ENCODE measurements at regions not wholly inside any gene's neighbourhood (a gene's known extent, or its start where the extent isn't known, plus 50 kb on each side); places are given as distances from the start of the nearest gene placed in this dataset.

DNA sequence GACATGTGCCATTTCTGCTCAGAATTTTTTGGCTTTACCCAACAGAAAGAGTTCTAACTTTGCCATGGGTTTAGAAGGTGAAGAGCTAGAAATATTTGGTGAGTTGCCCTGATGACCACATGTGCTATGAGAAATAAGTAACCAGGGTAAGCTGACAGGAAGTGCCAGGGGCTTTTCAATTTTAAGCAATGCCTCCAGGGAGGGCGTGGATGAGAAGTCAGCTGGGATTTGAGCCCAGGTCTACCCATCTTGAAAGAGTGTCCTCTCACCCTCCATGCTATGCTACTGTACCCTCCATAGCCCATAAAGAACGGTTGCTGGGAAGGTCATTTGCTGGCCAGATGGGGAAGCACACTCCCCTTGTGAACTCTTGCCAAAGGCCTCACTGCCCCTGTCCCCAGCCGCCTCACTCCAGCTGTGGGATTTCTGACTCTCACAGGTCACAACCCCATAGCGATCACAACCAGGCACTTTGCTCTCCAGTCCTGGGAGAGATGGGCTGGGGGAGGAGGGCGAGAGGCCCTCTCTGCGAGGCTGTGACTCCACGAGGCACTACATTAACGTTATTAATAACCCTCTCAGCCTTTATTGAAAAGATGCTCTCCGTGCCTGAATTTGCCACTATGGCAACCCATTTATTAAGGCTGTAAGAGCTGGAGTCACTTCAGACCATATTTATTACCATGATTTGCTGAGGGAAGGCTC is 291.1 kb downstream of the DHX35 start:
- no peak overlapping the region for H2AFZ ChIP-seq
- H3K4me1 ChIP-seq (replicated peaks; ENCODE audit: insufficient read depth) = no peaks in the 10 kb centered on the region
- CTCF ChIA-PET = no interaction called here
- TF ChIP-seq EZH2 (IDR thresholded peaks at IDR 0.05; ENCODE audit: low read depth) = no peak
- H3K79me2 ChIP-seq (ENCODE audit: low read depth) = no peaks in the 10 kb centered on the region
- BruUV-seq (replicated peaks) = no TSS peak
- DNase-seq = no peak
- H4K20me1 ChIP-seq (ENCODE audit: insufficient read depth) = no peaks in the 10 kb centered on the region
- H3F3A ChIP-seq (ENCODE audit: insufficient read depth, low read depth) = no peaks in the 10 kb centered on the region
- intact Hi-C loops (cut with micrococcal nuclease; ENCODE audit: unreplicated experiment) = no loop called here
- peaks cover 51% of the 10 kb centered on the region for H3K27me3 ChIP-seq (ENCODE audit: insufficient read depth, low read depth)
- no peaks in the 10 kb centered on the region; the same call in 1 of the 2 replicates for H3K9me3 ChIP-seq (ENCODE audit: insufficient read depth, low read depth)
- H3K4me3 ChIP-seq = no peak overlapping the region
- H3K36me3 ChIP-seq (ENCODE audit: low read depth) = no peaks in the 10 kb centered on the region
- no peak overlapping the region for H3K27ac ChIP-seq
- no peak overlapping the region for H3K4me2 ChIP-seq
- H3K9me2 ChIP-seq (ENCODE audit: insufficient read depth) = no peaks in the 10 kb centered on the region
- POLR2A ChIA-PET (ENCODE audit: unreplicated experiment) = no interaction called here

DNA sequence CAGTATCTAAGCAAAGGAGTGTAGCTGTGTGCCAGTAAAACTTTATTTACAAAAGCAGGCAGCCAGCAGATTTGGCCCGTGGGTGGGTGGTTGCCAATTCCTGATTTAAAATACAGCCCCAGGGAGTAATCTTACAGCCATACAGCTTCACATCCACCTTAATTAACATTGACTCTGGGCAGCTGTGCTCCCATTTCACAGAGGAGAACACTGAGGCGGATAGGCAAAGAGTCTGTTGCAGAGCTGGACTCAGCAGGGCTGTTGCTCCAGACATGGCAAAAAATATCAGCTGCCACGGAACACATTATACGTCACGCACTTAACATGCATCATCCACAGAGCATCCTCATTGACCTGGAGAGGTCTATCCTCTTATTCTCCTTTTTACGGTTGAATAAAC is 289.9 kb downstream of the DHX35 start:
- no peaks in the 10 kb centered on the region for H3K9me2 ChIP-seq (ENCODE audit: insufficient read depth)
- peaks cover 51% of the 10 kb centered on the region for H3K27me3 ChIP-seq (ENCODE audit: insufficient read depth, low read depth)
- H3K9me3 ChIP-seq (ENCODE audit: insufficient read depth, low read depth) = no peaks in the 10 kb centered on the region; the same call in 1 of the 2 replicates
- POLR2A ChIA-PET (ENCODE audit: unreplicated experiment) = no interaction called here
- TF ChIP-seq EZH2 (IDR thresholded peaks at IDR 0.05; ENCODE audit: low read depth) = no peak
- TF ChIP-seq, protein P1, sequence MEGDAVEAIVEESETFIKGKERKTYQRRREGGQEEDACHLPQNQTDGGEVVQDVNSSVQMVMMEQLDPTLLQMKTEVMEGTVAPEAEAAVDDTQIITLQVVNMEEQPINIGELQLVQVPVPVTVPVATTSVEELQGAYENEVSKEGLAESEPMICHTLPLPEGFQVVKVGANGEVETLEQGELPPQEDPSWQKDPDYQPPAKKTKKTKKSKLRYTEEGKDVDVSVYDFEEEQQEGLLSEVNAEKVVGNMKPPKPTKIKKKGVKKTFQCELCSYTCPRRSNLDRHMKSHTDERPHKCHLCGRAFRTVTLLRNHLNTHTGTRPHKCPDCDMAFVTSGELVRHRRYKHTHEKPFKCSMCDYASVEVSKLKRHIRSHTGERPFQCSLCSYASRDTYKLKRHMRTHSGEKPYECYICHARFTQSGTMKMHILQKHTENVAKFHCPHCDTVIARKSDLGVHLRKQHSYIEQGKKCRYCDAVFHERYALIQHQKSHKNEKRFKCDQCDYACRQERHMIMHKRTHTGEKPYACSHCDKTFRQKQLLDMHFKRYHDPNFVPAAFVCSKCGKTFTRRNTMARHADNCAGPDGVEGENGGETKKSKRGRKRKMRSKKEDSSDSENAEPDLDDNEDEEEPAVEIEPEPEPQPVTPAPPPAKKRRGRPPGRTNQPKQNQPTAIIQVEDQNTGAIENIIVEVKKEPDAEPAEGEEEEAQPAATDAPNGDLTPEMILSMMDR (conservative IDR thresholded peaks at IDR 0.05) = no peak
- no peaks in the 10 kb centered on the region for H3K79me2 ChIP-seq (ENCODE audit: low read depth)
- no peaks in the 10 kb centered on the region for H4K20me1 ChIP-seq (ENCODE audit: insufficient read depth)
- H3K4me3 ChIP-seq = no peak overlapping the region
- no peak overlapping the region for H3K4me2 ChIP-seq
- no peak for DNase-seq
- no TSS peak for BruUV-seq (replicated peaks)
- CTCF ChIA-PET = no interaction called here
- no peaks in the 10 kb centered on the region for H3F3A ChIP-seq (ENCODE audit: insufficient read depth, low read depth)
- no peak overlapping the region for H2AFZ ChIP-seq
- no peak overlapping the region for H3K27ac ChIP-seq
- H3K36me3 ChIP-seq (ENCODE audit: low read depth) = no peaks in the 10 kb centered on the region
- intact Hi-C loops (cut with micrococcal nuclease; ENCODE audit: unreplicated experiment) = no loop called here
- no peaks in the 10 kb centered on the region for H3K4me1 ChIP-seq (replicated peaks; ENCODE audit: insufficient read depth)

DNA sequence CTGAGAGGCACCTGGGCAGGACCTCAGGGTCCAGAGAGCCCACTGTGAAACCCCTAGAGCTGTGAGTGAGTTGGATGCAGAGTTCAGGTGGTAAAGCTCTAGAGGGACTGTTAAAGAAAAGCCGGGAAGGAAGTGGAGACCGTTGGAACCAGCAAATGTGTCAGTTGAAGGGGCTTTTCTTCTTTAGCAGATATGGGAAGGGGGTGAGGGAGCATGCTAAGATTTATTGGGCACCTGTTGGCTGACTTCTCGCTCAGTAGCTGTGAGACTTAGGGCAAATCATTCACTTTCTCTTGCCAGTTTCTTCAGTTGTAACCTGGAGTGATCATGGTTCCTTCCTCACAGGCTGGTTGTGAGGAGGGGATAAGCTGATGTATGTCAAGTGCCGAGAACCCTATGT is 287.7 kb downstream of the DHX35 start:
- Histone ChIP-seq H2AFZ (no peak overlapping the region), H3K4me3 (no peak overlapping the region), H3K36me3 (ENCODE audit: low read depth) (no peaks in the 10 kb centered on the region), H3K79me2 (ENCODE audit: low read depth) (no peaks in the 10 kb centered on the region), H3K4me1 (replicated peaks; ENCODE audit: insufficient read depth) (no peaks in the 10 kb centered on the region), H3K27me3 (ENCODE audit: insufficient read depth, low read depth) (peaks cover 41% of the 10 kb centered on the region), H3F3A (ENCODE audit: insufficient read depth, low read depth) (no peaks in the 10 kb centered on the region), H3K9me3 (ENCODE audit: insufficient read depth, low read depth) (no peaks in the 10 kb centered on the region; the same call in 1 of the 2 replicates), H3K4me2 (no peak overlapping the region), H3K9me2 (ENCODE audit: insufficient read depth) (no peaks in the 10 kb centered on the region), H3K27ac (no peak overlapping the region), H4K20me1 (ENCODE audit: insufficient read depth) (no peaks in the 10 kb centered on the region)
- no peak for DNase-seq
- TF ChIP-seq, protein P1 (conservative IDR thresholded peaks at IDR 0.05) = no peak
- TF ChIP-seq EZH2 (IDR thresholded peaks at IDR 0.05; ENCODE audit: low read depth) = no peak
- no TSS peak for BruUV-seq (replicated peaks)
- ChIA-PET POLR2A (ENCODE audit: unreplicated experiment) (no interaction called here), CTCF (no interaction called here)
- intact Hi-C loops (cut with micrococcal nuclease; ENCODE audit: unreplicated experiment) = no loop called here
